ENCODE measurements at regions not wholly inside any gene's neighbourhood (a gene's known extent, or its start where the extent isn't known, plus 50 kb on each side); places are given as distances from the start of the nearest gene placed in this dataset.

DNA sequence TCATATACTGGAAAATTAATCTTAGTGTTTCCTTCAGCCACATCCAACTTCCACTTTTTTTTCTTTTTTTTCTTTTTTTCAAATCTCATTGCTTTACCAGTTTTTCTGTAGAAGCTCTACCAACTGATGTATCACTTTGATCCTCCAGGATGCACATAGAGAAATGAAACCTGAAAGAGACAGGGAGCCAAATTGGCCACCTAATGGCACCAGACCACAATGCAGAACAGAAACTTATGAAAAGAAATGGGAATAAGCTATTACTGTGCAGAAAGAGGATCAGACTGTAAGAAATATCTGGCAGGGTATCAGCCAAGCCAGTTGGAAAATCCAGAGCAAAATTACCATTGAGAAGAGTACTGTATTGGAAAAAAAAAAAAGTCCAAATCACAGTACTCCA lies 1514.2 kb downstream of the MRPL39 start:
- no peaks in the 10 kb centered on the region for H3K4me1 ChIP-seq (ENCODE audit: control insufficient read depth, insufficient read depth, low read length)
- H2AK5ac ChIP-seq (ENCODE audit: low read depth, low read length): no peak overlapping the region
- no peak overlapping the region for H2BK5ac ChIP-seq (ENCODE audit: low read depth, low read length, poor library complexity, severe bottlenecking)
- no peak overlapping the region for H3K18ac ChIP-seq (ENCODE audit: low read depth, low read length)
- H2AK9ac ChIP-seq (replicated peaks; ENCODE audit: low read depth, low read length, poor library complexity): no peak overlapping the region
- DNase-seq (no peak), ATAC-seq (ENCODE audit: low read depth) (no peak)
- no TSS peak for BruUV-seq (replicated peaks)
- no peak overlapping the region for H3K9ac ChIP-seq (ENCODE audit: low read depth, low read length)
- dilution Hi-C loops (cut with HindIII; ENCODE audit: low sequenced_read_pairs, unreplicated experiment) (no loop called here), in situ Hi-C loops (cut with MboI; ENCODE audit: low sequenced_read_pairs) (no loop called here), intact Hi-C loops (cut with micrococcal nuclease) (no loop called here)
- H2AFZ ChIP-seq (replicated peaks; ENCODE audit: low read length, poor library complexity): no peak overlapping the region
- no peak overlapping the region for H3K27ac ChIP-seq (ENCODE audit: insufficient read depth, low read length)
- POLR2A ChIA-PET (ENCODE audit: unreplicated experiment): no interaction called here
- H3K14ac ChIP-seq (replicated peaks; ENCODE audit: low read depth, low read length): no peak overlapping the region
- no peaks in the 10 kb centered on the region for H3K79me1 ChIP-seq (ENCODE audit: low read depth in 1 of 2, low read length in 2 of 2)
- H4K5ac ChIP-seq (ENCODE audit: low read depth, low read length): no peak overlapping the region
- H3K9me1 ChIP-seq (ENCODE audit: insufficient read depth, low read length): no peaks in the 10 kb centered on the region
- H3K56ac ChIP-seq (ENCODE audit: extremely low read depth, insufficient read depth, low read length): no peak overlapping the region
- no peak overlapping the region for H2BK15ac ChIP-seq (ENCODE audit: low read depth, low read length)
- CTCF ChIA-PET: interaction anchor here (0.6 to 0.8 kb wide), 3 partner anchors 11 to 142 kb away, joined by 3 to 4 read pairs (median 4); no protein-coding TSS in a partner anchor
- no peak overlapping the region for H3K4me2 ChIP-seq (ENCODE audit: low read depth, low read length)
- no peaks in the 10 kb centered on the region for H3K27me3 ChIP-seq (ENCODE audit: control insufficient read depth, insufficient read depth, low read length)
- H3K23ac ChIP-seq (ENCODE audit: low read depth, low read length): no peak overlapping the region
- no peak overlapping the region for H4K91ac ChIP-seq (ENCODE audit: insufficient read depth, low read depth, low read length)
- no peaks in the 10 kb centered on the region for H4K20me1 ChIP-seq (ENCODE audit: insufficient read depth, low read length)
- no peak overlapping the region for H3K4ac ChIP-seq (ENCODE audit: low read depth, low read length)
- no peaks in the 10 kb centered on the region for H3K9me3 ChIP-seq (ENCODE audit: control insufficient read depth, insufficient read depth, low read length)
- no peak overlapping the region for H2BK20ac ChIP-seq (ENCODE audit: low read depth, low read length)
- no peak for TF ChIP-seq SMC3 (IDR thresholded peaks at IDR 0.05; ENCODE audit: low read depth, low read length)
- TF ChIP-seq RAD21 (IDR thresholded peaks at IDR 0.05; ENCODE audit: low read length): no peak
- no peak overlapping the region for H4K8ac ChIP-seq (ENCODE audit: low read depth in 2 of 2, low read length in 2 of 2)
- no peak overlapping the region for H2BK120ac ChIP-seq (ENCODE audit: low read depth, low read length)
- H3K36me3 ChIP-seq (ENCODE audit: control insufficient read depth, insufficient read depth, low read length): no peaks in the 10 kb centered on the region
- H3K4me3 ChIP-seq (ENCODE audit: insufficient read depth, low read depth, low read length): no peak overlapping the region

Measured in IMR-90 (cell line).